H9 (cell line): ENCODE measurements at regions not wholly inside any gene's neighbourhood (a gene's known extent, or its start where the extent isn't known, plus 50 kb on each side); places are given as distances from the start of the nearest gene placed in this dataset.
A peak's percentile ranks its signal among the peaks of the same experiment; 100 is the strongest.

ENCODE experiments used
- DNase-seq: peaks from one replicate; pipeline ENCODE4 v3.0.0-alpha.2; 2017
- H2AFZ ChIP-seq: one replicate; pipeline ENCODE4 v1.6.1; 2013; ENCODE audit warnings: mild to moderate bottlenecking, low read length, control low read depth, moderate library complexity
- H2AK5ac ChIP-seq: 2 replicates; pipeline ENCODE4 v1.6.1; 2013; ENCODE audit warnings: low read length, control low read depth, mixed read lengths; ENCODE audit not compliant: insufficient read length
- H2BK120ac ChIP-seq: one replicate; pipeline ENCODE4 v1.6.1; 2013; ENCODE audit warnings: low read depth, mild to moderate bottlenecking, low read length, control low read depth, inconsistent platforms; ENCODE audit not compliant: poor library complexity, severe bottlenecking
- H2BK12ac ChIP-seq: 2 replicates; pipeline ENCODE4 v1.6.1; 2013; ENCODE audit warnings: low read length, control low read depth, mixed read lengths, low read depth; ENCODE audit not compliant: insufficient read length
- H2BK15ac ChIP-seq: 2 replicates; pipeline ENCODE4 v1.6.1; 2013; ENCODE audit warnings: low read depth, low read length, control low read depth
- H2BK20ac ChIP-seq: one replicate; pipeline ENCODE4 v1.6.1; 2013; ENCODE audit warnings: low read depth, mild to moderate bottlenecking, low read length, control low read depth, inconsistent platforms; ENCODE audit not compliant: poor library complexity, severe bottlenecking
- H2BK5ac ChIP-seq: 2 replicates; pipeline ENCODE4 v1.6.1; 2013; ENCODE audit warnings: low read length, control low read depth, mixed read lengths; ENCODE audit not compliant: insufficient read length
- H3K14ac ChIP-seq: 2 replicates; pipeline ENCODE4 v1.6.1; 2013; ENCODE audit warnings: low read length, control low read depth; ENCODE audit not compliant: insufficient read depth
- H3K18ac ChIP-seq: 2 replicates; pipeline ENCODE4 v1.6.1; 2013; ENCODE audit warnings: low read depth, mild to moderate bottlenecking, mixed read lengths, low read length, control low read depth; ENCODE audit not compliant: insufficient read length
- H3K23ac ChIP-seq: 2 replicates; pipeline ENCODE4 v1.6.1; 2013; ENCODE audit warnings: low read length, control low read depth, mixed read lengths, low read depth; ENCODE audit not compliant: insufficient read length
- H3K23me2 ChIP-seq: 2 replicates; pipeline ENCODE4 v1.6.1; 2013; ENCODE audit warnings: low read depth, mild to moderate bottlenecking, mixed read lengths, low read length, control low read depth; ENCODE audit not compliant: insufficient read length, poor library complexity, severe bottlenecking
- H3K27ac ChIP-seq: 2 replicates; pipeline ENCODE4 v1.5.1; 2013; ENCODE audit warnings: low read length, control low read depth, mixed read lengths, low read depth; ENCODE audit not compliant: insufficient read length
- H3K27me3 ChIP-seq: 2 replicates; pipeline ENCODE4 v1.6.1; 2013; ENCODE audit warnings: low read length, control low read depth, inconsistent platforms; ENCODE audit not compliant: insufficient read depth
- H3K4ac ChIP-seq: 2 replicates; pipeline ENCODE4 v1.6.1; 2013; ENCODE audit warnings: low read depth, mild to moderate bottlenecking, control low read depth, inconsistent platforms, low read length, moderate library complexity
- H3K4me1 ChIP-seq: 2 replicates; pipeline ENCODE4 v1.6.1; 2013; ENCODE audit warnings: low read length, control low read depth, inconsistent platforms; ENCODE audit not compliant: insufficient read depth
- H3K4me2 ChIP-seq: 2 replicates; pipeline ENCODE4 v1.6.1; 2013; ENCODE audit warnings: low read length, control low read depth, mixed read lengths; ENCODE audit not compliant: insufficient read length, insufficient read depth
- H3K56ac ChIP-seq: 2 replicates; pipeline ENCODE4 v1.6.1; 2013; ENCODE audit warnings: low read depth, mild to moderate bottlenecking, mixed read lengths, low read length, control low read depth; ENCODE audit not compliant: insufficient read length
- H3K79me1 ChIP-seq: 2 replicates; pipeline ENCODE4 v1.6.1; 2013; ENCODE audit warnings: low read depth, mild to moderate bottlenecking, moderate library complexity, low read length, control low read depth, inconsistent platforms; ENCODE audit not compliant: insufficient read depth, poor library complexity, severe bottlenecking
- H3K79me2 ChIP-seq: 2 replicates; pipeline ENCODE4 v1.6.1; 2013; ENCODE audit warnings: low read length, control low read depth, inconsistent platforms; ENCODE audit not compliant: insufficient read depth
- H3K9ac ChIP-seq: 2 replicates; pipeline ENCODE4 v1.6.1; 2013; ENCODE audit warnings: low read length, control low read depth, mixed read lengths; ENCODE audit not compliant: insufficient read length; ENCODE audit errors: extremely low read depth
- H3K9me3 ChIP-seq: one replicate; pipeline ENCODE4 v1.6.1; 2013; ENCODE audit warnings: low read depth, low read length, inconsistent platforms; ENCODE audit not compliant: control insufficient read depth
- H3T11ph ChIP-seq: one replicate; pipeline ENCODE4 v1.6.1; 2013; ENCODE audit warnings: mild to moderate bottlenecking, low read length, control low read depth, inconsistent platforms
- H4K20me1 ChIP-seq: one replicate; pipeline ENCODE4 v1.6.1; 2013; ENCODE audit not compliant: control insufficient read depth, insufficient read length, insufficient read depth
- H4K5ac ChIP-seq: 2 replicates; pipeline ENCODE4 v1.6.1; 2013; ENCODE audit warnings: low read depth, mild to moderate bottlenecking, mixed read lengths, low read length, control low read depth; ENCODE audit not compliant: insufficient read length
- H4K8ac ChIP-seq: replicated peaks from 2 replicates; pipeline ENCODE4 v1.6.1; 2013; ENCODE audit warnings: low read length, control low read depth, mixed read lengths, low read depth; ENCODE audit not compliant: insufficient read length
- H4K91ac ChIP-seq: 2 replicates; pipeline ENCODE4 v1.6.1; 2013; ENCODE audit warnings: low read depth, mild to moderate bottlenecking, moderate library complexity, mixed read lengths, low read length, control low read depth; ENCODE audit not compliant: insufficient read length
- H3K27ac Mint-ChIP-seq, 3 experiments: 2 replicates in 2 of 3; 3 replicates in 1 of 3; pipeline ENCODE4 v1.8.0; 2020 to 2021; ENCODE audit warnings: mixed read lengths in 3 of 3, mild to moderate bottlenecking in 1 of 3, moderate library complexity in 1 of 3
- H3K27me3 Mint-ChIP-seq: 2 replicates; pipeline ENCODE4 v1.8.0; 2021; ENCODE audit warnings: low read depth, mild to moderate bottlenecking, moderate library complexity, mixed read lengths
- H3K36me3 Mint-ChIP-seq, 3 experiments: 2 replicates in 2 of 3; 3 replicates in 1 of 3; pipeline ENCODE4 v1.8.0; 2020 to 2021; ENCODE audit warnings: low read depth in 3 of 3, mixed read lengths in 3 of 3; ENCODE audit not compliant: insufficient read depth in 1 of 3
- H3K4me1 Mint-ChIP-seq, 2 experiments: 2 replicates each; pipeline ENCODE4 v1.8.0; 2020; ENCODE audit warnings: mixed read lengths in 2 of 2
- H3K4me3 Mint-ChIP-seq, 2 experiments: 2 replicates in 1 of 2; 3 replicates in 1 of 2; pipeline ENCODE4 v1.8.0; 2020 to 2021; ENCODE audit warnings: mild to moderate bottlenecking in 2 of 2, mixed read lengths in 2 of 2, moderate library complexity in 1 of 2
- H3K9me3 Mint-ChIP-seq, 2 experiments: 2 replicates in 1 of 2; 3 replicates in 1 of 2; pipeline ENCODE4 v1.8.0; 2020; ENCODE audit warnings: mild to moderate bottlenecking in 2 of 2, mixed read lengths in 2 of 2, moderate library complexity in 1 of 2
- WGBS: extraction: QIAGEN DNeasy Blood & Tissue Kit; methylation state at CpG from one replicate; pipeline ENCODE4 v1.1.7; 2013; ENCODE audit warnings: missing lambda C conversion rate, low lambda C conversion rate, mixed read lengths; ENCODE audit not compliant: insufficient read length; ENCODE audit errors: extremely low coverage; 5-methylcytosine and 5-hydroxymethylcytosine counted together
- TF ChIP-seq, protein P1 (sequence below): fragments of 200-600 bp; sonication (generic); conservative IDR thresholded peaks from 3 replicates; pipeline ENCODE4 v1.8.0; 2021; ENCODE audit warnings: antibody characterized with exemption, mild to moderate bottlenecking

- H3K27me3 ChIP-seq: no peaks in the 10 kb centered on the region
- no peak overlapping the region for H3K56ac ChIP-seq
- H3K4me1 Mint-ChIP-seq: peaks cover 48 to 54% of the 10 kb centered on the region in 2 experiments
- H2BK15ac ChIP-seq: no peak overlapping the region
- no peak overlapping the region for H3K27ac ChIP-seq
- no CpG with 5 or more reads among the region's 1 CpG for WGBS
- DNase-seq: no peak
- H3K18ac ChIP-seq: no peak overlapping the region
- no peak overlapping the region for H2AK5ac ChIP-seq
- no peak overlapping the region for H4K91ac ChIP-seq
- no peaks in the 10 kb centered on the region for H3K79me2 ChIP-seq
- H4K8ac ChIP-seq: no peak overlapping the region
- peaks cover 0 to 4% of the 10 kb centered on the region in 2 experiments; a peak in 2 of 5 replicates for H3K9me3 Mint-ChIP-seq
- H2BK20ac ChIP-seq: no peak overlapping the region
- H3T11ph ChIP-seq: no peak overlapping the region
- no peak overlapping the region for H2AFZ ChIP-seq
- H4K5ac ChIP-seq: no peak overlapping the region
- H4K20me1 ChIP-seq: no peaks in the 10 kb centered on the region
- peak overlapping the region in 2 of 3 experiments; percentile 45 to 49; a peak in 4 of 7 replicates for H3K27ac Mint-ChIP-seq
- TF ChIP-seq, protein P1, sequence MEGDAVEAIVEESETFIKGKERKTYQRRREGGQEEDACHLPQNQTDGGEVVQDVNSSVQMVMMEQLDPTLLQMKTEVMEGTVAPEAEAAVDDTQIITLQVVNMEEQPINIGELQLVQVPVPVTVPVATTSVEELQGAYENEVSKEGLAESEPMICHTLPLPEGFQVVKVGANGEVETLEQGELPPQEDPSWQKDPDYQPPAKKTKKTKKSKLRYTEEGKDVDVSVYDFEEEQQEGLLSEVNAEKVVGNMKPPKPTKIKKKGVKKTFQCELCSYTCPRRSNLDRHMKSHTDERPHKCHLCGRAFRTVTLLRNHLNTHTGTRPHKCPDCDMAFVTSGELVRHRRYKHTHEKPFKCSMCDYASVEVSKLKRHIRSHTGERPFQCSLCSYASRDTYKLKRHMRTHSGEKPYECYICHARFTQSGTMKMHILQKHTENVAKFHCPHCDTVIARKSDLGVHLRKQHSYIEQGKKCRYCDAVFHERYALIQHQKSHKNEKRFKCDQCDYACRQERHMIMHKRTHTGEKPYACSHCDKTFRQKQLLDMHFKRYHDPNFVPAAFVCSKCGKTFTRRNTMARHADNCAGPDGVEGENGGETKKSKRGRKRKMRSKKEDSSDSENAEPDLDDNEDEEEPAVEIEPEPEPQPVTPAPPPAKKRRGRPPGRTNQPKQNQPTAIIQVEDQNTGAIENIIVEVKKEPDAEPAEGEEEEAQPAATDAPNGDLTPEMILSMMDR: no peak
- H3K27me3 Mint-ChIP-seq: no peaks in the 10 kb centered on the region
- H3K4ac ChIP-seq: no peak overlapping the region
- H3K9ac ChIP-seq: no peak overlapping the region
- H3K23ac ChIP-seq: no peak overlapping the region
- H2BK12ac ChIP-seq: no peak overlapping the region
- H3K14ac ChIP-seq: no peak overlapping the region
- H3K23me2 ChIP-seq: no peaks in the 10 kb centered on the region
- no peak overlapping the region for H3K4me2 ChIP-seq
- peaks cover 0 to 5% (median 4%) of the 10 kb centered on the region in 3 experiments; a peak in 4 of 7 replicates for H3K36me3 Mint-ChIP-seq
- H2BK120ac ChIP-seq: no peak overlapping the region
- peaks cover 11% of the 10 kb centered on the region for H3K4me1 ChIP-seq
- no peaks in the 10 kb centered on the region for H3K79me1 ChIP-seq
- H3K4me3 Mint-ChIP-seq: no peak overlapping the region
- H2BK5ac ChIP-seq: no peak overlapping the region
- no peaks in the 10 kb centered on the region for H3K9me3 ChIP-seq
Observed at GRCh38 chr12:61781021-61781581, 479.1 kb upstream of the USP15 start.
